ENCODE measurements at regions not wholly inside any gene's neighbourhood (a gene's known extent, or its start where the extent isn't known, plus 50 kb on each side); places are given as distances from the start of the nearest gene placed in this dataset.

GRCh38 chr13:75224053-75224742 is 257.8 kb downstream of the TBC1D4 start:
- ChIA-PET POLR2A (interaction anchor here (0.6 kb wide), 1 partner anchor 1471 kb away, joined by 4 read pairs; no protein-coding TSS in a partner anchor), CTCF (interaction anchor here (1.0 to 1.9 kb wide), 2 partner anchors 8 to 938 kb away, joined by 3 to 7 read pairs; no protein-coding TSS in a partner anchor)
- peak overlapping the region in 1 of 2 experiments; percentile 28; a peak in 2 of 4 replicates for H3K27ac ChIP-seq (ENCODE audit: low read depth in 2 of 2, low read length in 1 of 2)
- peaks cover 7 to 8% of the 10 kb centered on the region in 2 experiments; a peak in 3 of 4 replicates for H3K4me1 ChIP-seq (ENCODE audit: control insufficient read depth in 1 of 2, insufficient read depth in 2 of 2, low read depth in 1 of 2, low read length in 1 of 2)
- H3F3A ChIP-seq (replicated peaks; ENCODE audit: insufficient read depth), result peaks cover 15% of the 10 kb centered on the region
- H3K27me3 ChIP-seq (ENCODE audit: insufficient read depth), result no peaks in the 10 kb centered on the region; the same call in 1 of the 2 replicates
- H3K4me3 ChIP-seq (ENCODE audit: low read depth in 2 of 2, low read length in 1 of 2), result no peak overlapping the region
- H4K20me1 ChIP-seq (ENCODE audit: insufficient read depth), result no peaks in the 10 kb centered on the region
- TF ChIP-seq USF2 (IDR thresholded peaks at IDR 0.05; ENCODE audit: borderline replicate concordance, low read depth, low read length) (no peak), SMC3 (IDR thresholded peaks at IDR 0.05; ENCODE audit: low read depth, low read length) (no peak), MXI1 (IDR thresholded peaks at IDR 0.05; ENCODE audit: low read depth, low read length) (no peak), TCF12 (IDR thresholded peaks at IDR 0.05) (peak; percentile 67), RFX5 (IDR thresholded peaks at IDR 0.05; ENCODE audit: low read length) (no peak), FOXM1 (IDR thresholded peaks at IDR 0.05; ENCODE audit: low read depth) (no peak), NRF1 (IDR thresholded peaks at IDR 0.05; ENCODE audit: low read depth, low read length) (no peak)
- TF ChIP-seq, protein P1, sequence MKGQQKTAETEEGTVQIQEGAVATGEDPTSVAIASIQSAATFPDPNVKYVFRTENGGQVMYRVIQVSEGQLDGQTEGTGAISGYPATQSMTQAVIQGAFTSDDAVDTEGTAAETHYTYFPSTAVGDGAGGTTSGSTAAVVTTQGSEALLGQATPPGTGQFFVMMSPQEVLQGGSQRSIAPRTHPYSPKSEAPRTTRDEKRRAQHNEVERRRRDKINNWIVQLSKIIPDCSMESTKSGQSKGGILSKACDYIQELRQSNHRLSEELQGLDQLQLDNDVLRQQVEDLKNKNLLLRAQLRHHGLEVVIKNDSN (IDR thresholded peaks at IDR 0.05; ENCODE audit: borderline replicate concordance, low read depth), result no peak
- no peaks in the 10 kb centered on the region for H3K36me3 ChIP-seq (replicated peaks in 1 of 2; ENCODE audit: control insufficient read depth in 1 of 2, insufficient read depth in 2 of 2, low read length in 1 of 2)
- no peak for DNase-seq
- 92% methylated on average over 6 of the region's 6 CpGs for WGBS (ENCODE audit: low lambda C conversion rate)
- no peak overlapping the region for H3K9ac ChIP-seq
- no peaks in the 10 kb centered on the region for H3K9me3 ChIP-seq
- no peaks in the 10 kb centered on the region for H3K79me2 ChIP-seq (ENCODE audit: insufficient read depth)
- no peaks in the 10 kb centered on the region for H3K9me2 ChIP-seq
- H3K4me2 ChIP-seq, result no peak overlapping the region
- no peak overlapping the region for H2AFZ ChIP-seq (ENCODE audit: low read depth)

- Histone ChIP-seq H3K79me2 (ENCODE audit: insufficient read depth) (no peaks in the 10 kb centered on the region), H3K9me2 (no peaks in the 10 kb centered on the region), H3K27me3 (ENCODE audit: insufficient read depth) (no peaks in the 10 kb centered on the region), H2AFZ (ENCODE audit: low read depth) (no peak overlapping the region), H3K9me3 (no peaks in the 10 kb centered on the region), H3K4me3 (ENCODE audit: low read depth in 2 of 2, low read length in 1 of 2) (no peak overlapping the region), H3K4me1 (ENCODE audit: control insufficient read depth in 1 of 2, insufficient read depth in 2 of 2, low read depth in 1 of 2, low read length in 1 of 2) (peaks cover 7 to 10% of the 10 kb centered on the region in 2 experiments; a peak in 3 of 4 replicates), H4K20me1 (ENCODE audit: insufficient read depth) (no peaks in the 10 kb centered on the region), H3K4me2 (no peak overlapping the region), H3K36me3 (replicated peaks in 1 of 2; ENCODE audit: control insufficient read depth in 1 of 2, insufficient read depth in 2 of 2, low read length in 1 of 2) (no peaks in the 10 kb centered on the region), H3K27ac (ENCODE audit: low read depth in 2 of 2, low read length in 1 of 2) (no peak overlapping the region), H3F3A (replicated peaks; ENCODE audit: insufficient read depth) (peaks cover 11% of the 10 kb centered on the region), H3K9ac (no peak overlapping the region)
- CTCF ChIA-PET, result interaction anchor here (2.2 kb wide), 1 partner anchor 37 kb away, joined by 7 read pairs; no protein-coding TSS in a partner anchor
- WGBS (ENCODE audit: low lambda C conversion rate), result 57% methylated on average over 1 of the region's 1 CpG
- TF ChIP-seq FOSL2 (IDR thresholded peaks at IDR 0.05; ENCODE audit: borderline replicate concordance, low read depth) (no peak), SMC3 (IDR thresholded peaks at IDR 0.05; ENCODE audit: low read depth, low read length) (no peak), NRF1 (IDR thresholded peaks at IDR 0.05; ENCODE audit: low read depth, low read length) (no peak), TEAD4 (IDR thresholded peaks at IDR 0.05; ENCODE audit: borderline replicate concordance, insufficient read depth) (no peak), EZH2phosphoT487 (IDR thresholded peaks at IDR 0.05; ENCODE audit: borderline replicate concordance, low read depth) (no peak), CTCF (IDR thresholded peaks at IDR 0.05) (no peak), EP300 (IDR thresholded peaks at IDR 0.05; ENCODE audit: borderline replicate concordance in 1 of 2, low read depth in 1 of 2, low read length in 1 of 2) (no peak), RXRA (IDR thresholded peaks at IDR 0.05; ENCODE audit: borderline replicate concordance, low read depth) (no peak), RFX5 (IDR thresholded peaks at IDR 0.05; ENCODE audit: low read length) (no peak), USF2 (IDR thresholded peaks at IDR 0.05; ENCODE audit: borderline replicate concordance, low read depth, low read length) (no peak)
- TF ChIP-seq, protein P2, sequence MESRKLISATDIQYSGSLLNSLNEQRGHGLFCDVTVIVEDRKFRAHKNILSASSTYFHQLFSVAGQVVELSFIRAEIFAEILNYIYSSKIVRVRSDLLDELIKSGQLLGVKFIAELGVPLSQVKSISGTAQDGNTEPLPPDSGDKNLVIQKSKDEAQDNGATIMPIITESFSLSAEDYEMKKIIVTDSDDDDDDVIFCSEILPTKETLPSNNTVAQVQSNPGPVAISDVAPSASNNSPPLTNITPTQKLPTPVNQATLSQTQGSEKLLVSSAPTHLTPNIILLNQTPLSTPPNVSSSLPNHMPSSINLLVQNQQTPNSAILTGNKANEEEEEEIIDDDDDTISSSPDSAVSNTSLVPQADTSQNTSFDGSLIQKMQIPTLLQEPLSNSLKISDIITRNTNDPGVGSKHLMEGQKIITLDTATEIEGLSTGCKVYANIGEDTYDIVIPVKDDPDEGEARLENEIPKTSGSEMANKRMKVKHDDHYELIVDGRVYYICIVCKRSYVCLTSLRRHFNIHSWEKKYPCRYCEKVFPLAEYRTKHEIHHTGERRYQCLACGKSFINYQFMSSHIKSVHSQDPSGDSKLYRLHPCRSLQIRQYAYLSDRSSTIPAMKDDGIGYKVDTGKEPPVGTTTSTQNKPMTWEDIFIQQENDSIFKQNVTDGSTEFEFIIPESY (IDR thresholded peaks at IDR 0.05; ENCODE audit: borderline replicate concordance, low read depth), result no peak
- POLR2A ChIA-PET, result no interaction called here
- DNase-seq, result no peak
These were observed 259.9 kb downstream of the TBC1D4 start for GRCh38 chr13:75222031-75222430.
